MM.1S (cell line): ENCODE measurements at regions not wholly inside any gene's neighbourhood (a gene's known extent, or its start where the extent isn't known, plus 50 kb on each side); places are given as distances from the start of the nearest gene placed in this dataset.

Source experiments
- DNase-seq: peaks from one replicate; pipeline ENCODE4 v3.0.0-alpha.2; 2015
- H2AFZ ChIP-seq: fragments of 300-600 bp; sonication (generic); 2 replicates; pipeline ENCODE4 v1.6.0; 2016; ENCODE audit warnings: antibody characterized with exemption, low read length
- H3F3A ChIP-seq: fragments of 300-600 bp; sonication (generic); 2 replicates; pipeline ENCODE4 v1.6.1; 2016; ENCODE audit warnings: mild to moderate bottlenecking, antibody characterized with exemption, low read length, moderate library complexity, mixed read lengths; ENCODE audit not compliant: insufficient read depth
- H3K27ac ChIP-seq: fragments of 300-600 bp; sonication (generic); 2 replicates; pipeline ENCODE4 v1.5.1; 2016; ENCODE audit warnings: mild to moderate bottlenecking, low read length
- H3K27me3 ChIP-seq: fragments of 300-600 bp; sonication (generic); replicated peaks from 2 replicates; pipeline ENCODE4 v1.6.0; 2016; ENCODE audit warnings: low read length; ENCODE audit not compliant: insufficient read depth
- H3K36me3 ChIP-seq: fragments of 300-600 bp; sonication (generic); replicated peaks from 2 replicates; pipeline ENCODE4 v1.6.1; 2016; ENCODE audit warnings: mild to moderate bottlenecking, low read length, mixed read lengths; ENCODE audit not compliant: insufficient read depth
- H3K4me1 ChIP-seq: fragments of 300-600 bp; sonication (generic); 2 replicates; pipeline ENCODE4 v1.6.1; 2016; ENCODE audit warnings: low read length, mixed read lengths
- H3K4me2 ChIP-seq: fragments of 300-600 bp; sonication (generic); 2 replicates; pipeline ENCODE4 v1.6.0; 2016; ENCODE audit warnings: low read depth, low read length
- H3K4me3 ChIP-seq: fragments of 300-600 bp; sonication (generic); 2 replicates; pipeline ENCODE4 v1.5.1; 2016; ENCODE audit warnings: low read length, mixed read lengths
- H3K79me2 ChIP-seq: fragments of 300-600 bp; sonication (generic); 2 replicates; pipeline ENCODE4 v1.6.1; 2016; ENCODE audit warnings: mixed run types, low read length, mixed read lengths
- H3K9ac ChIP-seq: fragments of 300-600 bp; sonication (generic); 2 replicates; pipeline ENCODE4 v1.6.1; 2016; ENCODE audit warnings: low read length, mixed read lengths
- H3K9me2 ChIP-seq: fragments of 300-600 bp; sonication (generic); replicated peaks from 2 replicates; pipeline ENCODE4 v1.6.1; 2016; ENCODE audit warnings: mild to moderate bottlenecking, low read length, mixed read lengths; ENCODE audit not compliant: insufficient read depth
- H3K9me3 ChIP-seq: fragments of 300-600 bp; sonication (generic); replicated peaks from 2 replicates; pipeline ENCODE4 v1.6.1; 2016; ENCODE audit warnings: mild to moderate bottlenecking, low read length, mixed read lengths; ENCODE audit not compliant: insufficient read depth
- H4K20me1 ChIP-seq: fragments of 300-600 bp; sonication (generic); 2 replicates; pipeline ENCODE4 v1.6.1; 2016; ENCODE audit warnings: mild to moderate bottlenecking, low read length, moderate library complexity, mixed read lengths; ENCODE audit not compliant: insufficient read depth
- EZH2 ChIP-seq: fragments of 300-600 bp; sonication (generic); optimal IDR thresholded peaks from 2 replicates; pipeline ENCODE3; 2017; ENCODE audit warnings: low read depth, mild to moderate bottlenecking, antibody characterized with exemption, low read length, mixed read lengths
- EZH2phosphoT487 ChIP-seq: fragments of 300-600 bp; sonication (generic); IDR thresholded peaks from 2 replicates; pipeline ENCODE4 v1.6.1; 2018; ENCODE audit warnings: antibody characterized with exemption, low read length
- TF ChIP-seq, protein P1 (sequence below): fragments of 300-600 bp; sonication (generic); IDR thresholded peaks from 2 replicates; pipeline ENCODE4 v1.5.1; 2016; ENCODE audit warnings: antibody characterized with exemption, low read length, mixed read lengths

DNA sequence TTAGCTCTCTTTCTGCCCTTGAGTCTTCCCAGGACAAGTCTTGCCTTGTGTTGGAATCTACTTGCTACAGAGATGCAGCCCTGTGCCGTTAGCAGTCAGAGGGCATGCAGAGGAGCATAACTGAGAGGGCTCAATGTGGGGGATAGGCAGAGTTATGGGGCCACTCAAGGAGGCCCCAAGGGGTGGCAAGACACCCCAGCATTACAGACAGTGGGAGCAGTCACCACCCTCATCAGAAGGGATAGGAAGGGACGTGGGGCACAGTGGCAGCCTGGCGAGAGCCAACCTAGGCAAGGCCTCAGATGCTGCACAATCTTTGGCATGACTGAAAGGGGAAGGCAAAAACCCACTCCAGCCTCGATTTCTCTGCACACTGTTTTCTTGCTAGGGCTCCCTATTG is 169.1 kb downstream of the TMEM18 start:
- no peak overlapping the region for H3K4me3 ChIP-seq
- H3K36me3 ChIP-seq: no peaks in the 10 kb centered on the region
- H3K9ac ChIP-seq: no peak overlapping the region
- H3K4me2 ChIP-seq: no peak overlapping the region
- H3K27me3 ChIP-seq: no peaks in the 10 kb centered on the region
- no peak overlapping the region for H3K27ac ChIP-seq
- H3K9me3 ChIP-seq: no peaks in the 10 kb centered on the region
- TF ChIP-seq, protein P1, sequence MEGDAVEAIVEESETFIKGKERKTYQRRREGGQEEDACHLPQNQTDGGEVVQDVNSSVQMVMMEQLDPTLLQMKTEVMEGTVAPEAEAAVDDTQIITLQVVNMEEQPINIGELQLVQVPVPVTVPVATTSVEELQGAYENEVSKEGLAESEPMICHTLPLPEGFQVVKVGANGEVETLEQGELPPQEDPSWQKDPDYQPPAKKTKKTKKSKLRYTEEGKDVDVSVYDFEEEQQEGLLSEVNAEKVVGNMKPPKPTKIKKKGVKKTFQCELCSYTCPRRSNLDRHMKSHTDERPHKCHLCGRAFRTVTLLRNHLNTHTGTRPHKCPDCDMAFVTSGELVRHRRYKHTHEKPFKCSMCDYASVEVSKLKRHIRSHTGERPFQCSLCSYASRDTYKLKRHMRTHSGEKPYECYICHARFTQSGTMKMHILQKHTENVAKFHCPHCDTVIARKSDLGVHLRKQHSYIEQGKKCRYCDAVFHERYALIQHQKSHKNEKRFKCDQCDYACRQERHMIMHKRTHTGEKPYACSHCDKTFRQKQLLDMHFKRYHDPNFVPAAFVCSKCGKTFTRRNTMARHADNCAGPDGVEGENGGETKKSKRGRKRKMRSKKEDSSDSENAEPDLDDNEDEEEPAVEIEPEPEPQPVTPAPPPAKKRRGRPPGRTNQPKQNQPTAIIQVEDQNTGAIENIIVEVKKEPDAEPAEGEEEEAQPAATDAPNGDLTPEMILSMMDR: no peak
- TF ChIP-seq EZH2 (no peak), EZH2phosphoT487 (no peak)
- no peak overlapping the region for H2AFZ ChIP-seq
- no peaks in the 10 kb centered on the region for H3K79me2 ChIP-seq
- H3F3A ChIP-seq: no peaks in the 10 kb centered on the region
- H4K20me1 ChIP-seq: no peaks in the 10 kb centered on the region
- H3K9me2 ChIP-seq: no peaks in the 10 kb centered on the region
- no peak for DNase-seq
- no peaks in the 10 kb centered on the region for H3K4me1 ChIP-seq

- no peaks in the 10 kb centered on the region for H3K4me1 ChIP-seq
- H2AFZ ChIP-seq: no peak overlapping the region
- no peaks in the 10 kb centered on the region for H3F3A ChIP-seq
- H4K20me1 ChIP-seq: no peaks in the 10 kb centered on the region
- TF ChIP-seq EZH2 (no peak), EZH2phosphoT487 (no peak)
- TF ChIP-seq, protein P1: no peak
- no peak overlapping the region for H3K4me2 ChIP-seq
- H3K27me3 ChIP-seq: no peaks in the 10 kb centered on the region
- no peaks in the 10 kb centered on the region for H3K9me2 ChIP-seq
- H3K4me3 ChIP-seq: no peak overlapping the region
- no peak for DNase-seq
- H3K9ac ChIP-seq: no peak overlapping the region
- H3K79me2 ChIP-seq: no peaks in the 10 kb centered on the region
- no peaks in the 10 kb centered on the region for H3K36me3 ChIP-seq
- no peak overlapping the region for H3K27ac ChIP-seq
- no peaks in the 10 kb centered on the region for H3K9me3 ChIP-seq
These were observed 170.3 kb downstream of the TMEM18 start for GRCh38 chr2:506866-507265.

- H4K20me1 ChIP-seq: no peaks in the 10 kb centered on the region
- no peaks in the 10 kb centered on the region for H3K4me1 ChIP-seq
- no peak overlapping the region for H2AFZ ChIP-seq
- no peak for DNase-seq
- no peaks in the 10 kb centered on the region for H3K79me2 ChIP-seq
- no peak overlapping the region for H3K4me2 ChIP-seq
- H3K27ac ChIP-seq: no peak overlapping the region
- H3K36me3 ChIP-seq: no peaks in the 10 kb centered on the region
- no peaks in the 10 kb centered on the region for H3K27me3 ChIP-seq
- no peak overlapping the region for H3K9ac ChIP-seq
- TF ChIP-seq, protein P1: no peak
- TF ChIP-seq EZH2 (no peak), EZH2phosphoT487 (no peak)
- no peaks in the 10 kb centered on the region for H3F3A ChIP-seq
- no peaks in the 10 kb centered on the region for H3K9me3 ChIP-seq
- no peak overlapping the region for H3K4me3 ChIP-seq
- no peaks in the 10 kb centered on the region for H3K9me2 ChIP-seq
These were observed 170.8 kb downstream of the TMEM18 start for GRCh38 chr2:506451-506850.

- Histone ChIP-seq H3K27me3 (no peaks in the 10 kb centered on the region), H3K9me3 (no peaks in the 10 kb centered on the region), H3K36me3 (no peaks in the 10 kb centered on the region), H3K27ac (no peak overlapping the region), H2AFZ (no peak overlapping the region), H3K4me3 (no peak overlapping the region), H3K9me2 (no peaks in the 10 kb centered on the region), H3K79me2 (no peaks in the 10 kb centered on the region), H4K20me1 (no peaks in the 10 kb centered on the region), H3K4me2 (no peak overlapping the region), H3K4me1 (no peaks in the 10 kb centered on the region), H3F3A (no peaks in the 10 kb centered on the region), H3K9ac (no peak overlapping the region)
- no peak for DNase-seq
- TF ChIP-seq, protein P1: no peak
- TF ChIP-seq EZH2 (no peak), EZH2phosphoT487 (no peak)
These were observed 171.3 kb downstream of the TMEM18 start for GRCh38 chr2:505941-506340.
